Peyer's patch (tissue), 4 donors: ENCODE measurements at regions not wholly inside any gene's neighbourhood (a gene's known extent, or its start where the extent isn't known, plus 50 kb on each side); places are given as distances from the start of the nearest gene placed in this dataset.

Source experiments
- DNase-seq, 3 donors: peaks; one replicate each; pipeline ENCODE4 v3.0.0-alpha.2; 2017 to 2019
- H3K27ac ChIP-seq, 4 donors: fragments of 200-600 bp; sonication (generic); one replicate each; pipeline ENCODE4 v1.5.1; 2016 to 2019
- H3K27me3 ChIP-seq, 2 donors: fragments of 200-600 bp; sonication (generic); one replicate each; pipeline ENCODE4 v1.5.1; 2019
- H3K36me3 ChIP-seq, 3 donors: fragments of 200-600 bp; sonication (generic); one replicate each; pipeline ENCODE4 v1.5.1; 2016 to 2019
- H3K4me1 ChIP-seq, 4 donors: fragments of 200-600 bp; sonication (generic); one replicate each; pipeline ENCODE4 v1.5.1; 2016 to 2019
- H3K4me3 ChIP-seq, 4 donors: fragments of 200-600 bp; sonication (generic); 1 replicate in 3 of 4; 2 replicates in 1 of 4; pipeline ENCODE4 v1.5.1; 2016 to 2019; ENCODE audit warnings: mild to moderate bottlenecking in 1 of 4
- H3K9me3 ChIP-seq, 4 donors: fragments of 200-600 bp; sonication (generic); one replicate each; pipeline ENCODE4 v1.5.1; 2016 to 2019; ENCODE audit warnings: mild to moderate bottlenecking in 1 of 4
- POLR2A ChIP-seq, 2 donors: fragments of 450-650 bp; IDR thresholded peaks; one replicate each; pipeline ENCODE4 v1.5.1; 2017; ENCODE audit warnings: antibody characterized with exemption in 2 of 2, mild to moderate bottlenecking in 2 of 2, moderate library complexity in 2 of 2
- TF ChIP-seq, protein P1 (sequence below), 6 experiments: fragments of 450-650 bp in 4 of 6; fragments of 200-600 bp in 2 of 6; sonication (generic) in 1 of 6; IDR thresholded peaks; one replicate each; pipeline ENCODE4 v1.5.1; 2017 to 2019; ENCODE audit warnings: antibody characterized with exemption in 6 of 6, mild to moderate bottlenecking in 3 of 6, moderate library complexity in 1 of 6

GRCh38 chr15:87454860-87455259 is 801.7 kb downstream of the NTRK3 start:
- DNase-seq = no peak
- no peaks in the 10 kb centered on the region for H3K4me1 ChIP-seq
- no peaks in the 10 kb centered on the region for H3K9me3 ChIP-seq
- no peaks in the 10 kb centered on the region for H3K36me3 ChIP-seq
- H3K27me3 ChIP-seq = no peaks in the 10 kb centered on the region
- no peak overlapping the region for H3K4me3 ChIP-seq
- H3K27ac ChIP-seq = no peak overlapping the region
- no peak for TF ChIP-seq POLR2A (IDR thresholded peaks at IDR 0.05)
- TF ChIP-seq, protein P1, sequence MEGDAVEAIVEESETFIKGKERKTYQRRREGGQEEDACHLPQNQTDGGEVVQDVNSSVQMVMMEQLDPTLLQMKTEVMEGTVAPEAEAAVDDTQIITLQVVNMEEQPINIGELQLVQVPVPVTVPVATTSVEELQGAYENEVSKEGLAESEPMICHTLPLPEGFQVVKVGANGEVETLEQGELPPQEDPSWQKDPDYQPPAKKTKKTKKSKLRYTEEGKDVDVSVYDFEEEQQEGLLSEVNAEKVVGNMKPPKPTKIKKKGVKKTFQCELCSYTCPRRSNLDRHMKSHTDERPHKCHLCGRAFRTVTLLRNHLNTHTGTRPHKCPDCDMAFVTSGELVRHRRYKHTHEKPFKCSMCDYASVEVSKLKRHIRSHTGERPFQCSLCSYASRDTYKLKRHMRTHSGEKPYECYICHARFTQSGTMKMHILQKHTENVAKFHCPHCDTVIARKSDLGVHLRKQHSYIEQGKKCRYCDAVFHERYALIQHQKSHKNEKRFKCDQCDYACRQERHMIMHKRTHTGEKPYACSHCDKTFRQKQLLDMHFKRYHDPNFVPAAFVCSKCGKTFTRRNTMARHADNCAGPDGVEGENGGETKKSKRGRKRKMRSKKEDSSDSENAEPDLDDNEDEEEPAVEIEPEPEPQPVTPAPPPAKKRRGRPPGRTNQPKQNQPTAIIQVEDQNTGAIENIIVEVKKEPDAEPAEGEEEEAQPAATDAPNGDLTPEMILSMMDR (IDR thresholded peaks at IDR 0.05) = no peak

DNA sequence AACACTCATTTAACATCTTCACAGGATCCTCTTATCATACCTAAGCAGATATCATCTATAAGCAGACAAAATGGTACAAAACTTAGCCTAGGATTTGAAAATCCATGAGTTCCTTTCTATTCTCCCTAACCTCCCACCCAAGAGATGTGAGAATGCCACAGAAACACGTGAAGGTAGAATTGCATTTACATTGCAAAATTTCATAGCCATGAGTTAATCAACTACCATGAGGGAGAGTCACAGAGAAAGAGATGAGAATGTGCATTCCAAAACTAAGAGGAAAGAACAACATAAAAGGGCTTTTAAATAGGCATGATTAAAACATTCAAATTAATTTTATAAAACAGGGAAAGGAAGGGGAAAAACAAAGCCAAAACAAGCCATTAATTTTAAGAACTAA is 806.2 kb downstream of the NTRK3 start:
- no peak overlapping the region for H3K4me3 ChIP-seq
- no peak for TF ChIP-seq POLR2A (IDR thresholded peaks at IDR 0.05)
- TF ChIP-seq, protein P1 (IDR thresholded peaks at IDR 0.05) = no peak
- no peaks in the 10 kb centered on the region for H3K36me3 ChIP-seq
- no peaks in the 10 kb centered on the region for H3K9me3 ChIP-seq
- no peaks in the 10 kb centered on the region for H3K4me1 ChIP-seq
- no peaks in the 10 kb centered on the region for H3K27me3 ChIP-seq
- no peak overlapping the region for H3K27ac ChIP-seq
- no peak for DNase-seq

DNA sequence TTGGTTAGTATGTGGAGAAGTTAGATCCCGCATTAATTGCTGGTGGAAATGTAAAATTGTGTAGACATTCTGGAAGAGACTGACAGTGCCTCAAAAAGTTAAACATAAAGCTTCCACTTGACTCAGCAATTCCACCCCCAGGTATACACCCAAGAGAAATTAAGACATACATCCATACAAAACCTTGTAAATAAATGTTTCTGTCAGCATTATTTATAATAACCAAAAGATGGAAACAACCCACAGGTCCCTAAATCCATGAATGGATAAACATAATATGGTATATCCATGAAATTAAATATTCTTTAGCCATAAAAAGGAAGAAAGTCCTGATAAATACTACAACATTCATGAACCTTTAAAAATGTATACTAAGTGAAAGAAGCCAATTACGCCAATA is 817.4 kb downstream of the NTRK3 start:
- H3K9me3 ChIP-seq = no peaks in the 10 kb centered on the region
- H3K36me3 ChIP-seq = no peaks in the 10 kb centered on the region
- DNase-seq = no peak
- H3K4me3 ChIP-seq = no peak overlapping the region
- no peak overlapping the region for H3K27ac ChIP-seq
- TF ChIP-seq, protein P1 (IDR thresholded peaks at IDR 0.05) = no peak
- TF ChIP-seq POLR2A (IDR thresholded peaks at IDR 0.05) = no peak
- H3K4me1 ChIP-seq = no peaks in the 10 kb centered on the region
- H3K27me3 ChIP-seq = no peaks in the 10 kb centered on the region

DNA sequence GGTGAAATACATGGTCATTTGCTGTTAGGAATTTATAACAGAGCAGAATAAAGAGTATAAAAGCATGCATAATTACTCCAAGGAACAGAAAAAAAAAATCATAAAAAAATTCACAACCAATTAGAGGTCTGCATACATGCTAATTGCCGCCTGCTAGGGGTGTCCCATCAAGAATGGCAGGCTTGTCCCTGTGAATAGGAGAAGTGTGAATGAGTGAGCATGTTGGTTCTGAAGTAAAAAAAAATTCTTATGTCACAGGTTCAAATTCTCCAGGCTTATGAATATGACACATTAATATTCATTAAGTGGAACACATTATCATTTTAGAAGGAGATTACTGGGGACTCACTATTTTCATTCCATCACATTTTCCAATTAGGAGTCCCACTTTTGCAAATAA is 822.7 kb downstream of the NTRK3 start:
- no peak overlapping the region for H3K4me3 ChIP-seq
- no peaks in the 10 kb centered on the region for H3K9me3 ChIP-seq
- H3K4me1 ChIP-seq = no peaks in the 10 kb centered on the region
- no peak for DNase-seq
- H3K27ac ChIP-seq = no peak overlapping the region
- TF ChIP-seq, protein P1 (IDR thresholded peaks at IDR 0.05) = no peak
- no peak for TF ChIP-seq POLR2A (IDR thresholded peaks at IDR 0.05)
- H3K27me3 ChIP-seq = no peaks in the 10 kb centered on the region
- no peaks in the 10 kb centered on the region for H3K36me3 ChIP-seq

DNA sequence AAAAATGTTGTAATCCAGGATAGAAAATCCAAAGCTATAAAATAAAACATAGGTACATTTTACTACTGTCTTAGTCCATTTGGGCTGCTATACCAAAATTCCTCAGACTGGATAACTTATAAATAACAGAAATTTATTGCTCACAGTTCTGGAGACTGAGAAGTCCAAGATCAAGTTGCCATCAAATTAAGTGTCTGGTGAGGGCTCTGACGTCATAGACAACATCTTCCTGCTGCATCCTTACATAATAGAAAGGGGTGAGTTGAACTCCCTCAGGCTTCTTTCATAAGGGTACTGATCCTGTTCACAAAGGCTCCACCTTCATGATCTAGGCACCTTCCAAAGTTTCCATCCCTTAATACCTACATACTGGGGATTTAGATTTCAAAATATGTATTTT is 826.8 kb downstream of the NTRK3 start:
- no peaks in the 10 kb centered on the region for H3K36me3 ChIP-seq
- DNase-seq = no peak
- H3K27me3 ChIP-seq = no peaks in the 10 kb centered on the region
- TF ChIP-seq POLR2A (IDR thresholded peaks at IDR 0.05) = no peak
- TF ChIP-seq, protein P1 (IDR thresholded peaks at IDR 0.05) = no peak
- H3K4me3 ChIP-seq = no peak overlapping the region
- no peaks in the 10 kb centered on the region for H3K9me3 ChIP-seq
- no peaks in the 10 kb centered on the region for H3K4me1 ChIP-seq
- H3K27ac ChIP-seq = no peak overlapping the region

DNA sequence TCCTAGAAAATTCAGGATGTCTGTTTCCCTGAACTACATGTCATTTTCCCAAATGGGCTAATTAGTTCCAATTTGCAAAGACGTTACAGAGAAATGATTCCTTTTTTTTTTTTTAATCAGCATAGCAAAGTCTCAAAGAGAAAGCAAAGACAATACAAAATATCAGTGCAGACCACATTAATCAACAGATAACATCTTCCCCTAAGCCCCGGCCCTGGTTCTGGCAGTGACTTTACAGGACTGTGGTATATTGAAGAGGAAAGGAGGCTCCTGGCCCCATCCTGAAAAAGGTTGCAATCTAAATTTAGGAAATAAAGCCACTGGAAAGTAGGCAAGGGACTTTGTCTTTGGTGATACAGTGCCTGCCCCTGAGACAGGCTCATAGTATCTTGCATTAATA is 836.5 kb downstream of the NTRK3 start:
- no peak for DNase-seq
- Histone ChIP-seq H3K36me3 (no peaks in the 10 kb centered on the region), H3K9me3 (no peaks in the 10 kb centered on the region), H3K4me3 (no peak overlapping the region), H3K4me1 (no peaks in the 10 kb centered on the region), H3K27ac (no peak overlapping the region), H3K27me3 (no peaks in the 10 kb centered on the region)
- TF ChIP-seq, protein P1 (IDR thresholded peaks at IDR 0.05) = no peak
- TF ChIP-seq POLR2A (IDR thresholded peaks at IDR 0.05) = no peak
